ENCODE measurements at regions not wholly inside any gene's neighbourhood (a gene's known extent, or its start where the extent isn't known, plus 50 kb on each side); places are given as distances from the start of the nearest gene placed in this dataset.

DNA sequence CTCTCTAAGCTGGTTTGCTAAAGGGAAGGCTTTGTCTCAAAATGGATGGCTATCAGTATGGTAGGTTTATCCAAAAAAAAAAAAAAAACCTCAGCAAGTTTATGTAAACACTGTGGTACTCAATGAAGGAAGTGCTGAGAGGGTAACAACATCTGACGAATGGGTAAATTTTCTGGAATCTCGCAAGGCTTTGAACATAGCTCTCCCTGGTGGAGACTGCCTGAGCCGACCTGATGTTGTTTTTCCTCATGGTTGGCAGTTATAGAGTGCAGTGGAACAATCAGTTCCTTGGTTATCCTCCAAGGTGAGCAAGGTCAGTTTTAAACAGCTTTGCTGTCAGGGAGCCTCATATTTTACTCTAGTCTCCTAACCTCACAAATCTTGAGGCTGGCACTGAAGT lies 94.6 kb downstream of the ZPLD1 start:
- DNase-seq (ENCODE audit: low spot score): no peak

DNA sequence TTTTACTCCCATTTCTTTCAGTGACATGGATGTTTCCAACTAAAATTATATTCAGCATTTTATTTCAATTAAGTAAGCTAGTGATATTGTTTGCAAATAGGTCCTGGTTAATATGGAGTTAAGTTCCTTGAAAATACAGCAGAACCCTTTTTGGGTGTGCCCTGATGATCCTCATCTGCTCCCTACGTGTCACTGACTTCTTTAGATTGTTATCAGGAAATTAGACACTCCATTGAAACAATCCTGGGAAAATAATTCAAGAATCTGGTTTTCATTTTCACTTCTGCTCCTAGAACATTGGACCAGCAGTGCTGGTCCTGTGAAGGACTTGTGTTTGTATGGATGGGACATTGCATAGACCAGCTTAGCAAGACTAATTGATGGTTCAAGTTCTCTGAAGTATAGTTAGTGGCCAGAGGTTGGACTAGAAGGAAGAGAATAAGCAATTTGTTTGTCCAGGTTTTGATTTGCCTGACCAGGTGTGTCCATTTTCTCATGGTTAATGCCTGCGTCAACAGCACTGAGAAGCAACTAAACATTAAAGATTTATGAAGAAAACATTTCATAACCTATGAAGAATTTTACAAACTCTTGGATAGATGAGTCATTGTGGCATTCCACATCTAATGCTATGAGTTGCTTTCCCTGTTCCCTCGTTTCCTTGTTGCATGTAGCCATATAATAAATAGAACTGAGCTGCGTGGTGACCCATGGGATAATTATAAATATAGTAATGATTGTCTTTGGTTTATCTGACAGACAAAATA lies 95.8 kb downstream of the ZPLD1 start:
- DNase-seq (ENCODE audit: low spot score): no peak

DNA sequence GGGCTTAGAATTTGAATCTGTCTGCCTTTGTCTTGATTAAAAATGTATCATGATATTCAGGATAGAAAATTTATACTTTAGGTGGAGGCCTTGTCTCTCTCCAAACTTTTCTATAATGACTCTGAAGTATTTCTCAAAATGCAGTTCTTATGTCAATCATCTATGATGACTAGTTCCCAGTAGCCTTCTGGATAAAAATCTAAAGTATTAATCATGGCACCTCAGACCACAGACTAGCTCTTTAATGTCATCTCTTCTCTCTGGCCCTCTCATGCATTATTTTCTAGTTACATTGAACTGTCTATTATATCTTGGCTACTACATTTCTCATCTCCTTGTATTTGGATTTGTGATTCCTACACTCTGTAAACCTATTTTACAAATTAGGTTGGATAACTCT lies 96.9 kb downstream of the ZPLD1 start:
- DNase-seq (ENCODE audit: low spot score): no peak

DNA sequence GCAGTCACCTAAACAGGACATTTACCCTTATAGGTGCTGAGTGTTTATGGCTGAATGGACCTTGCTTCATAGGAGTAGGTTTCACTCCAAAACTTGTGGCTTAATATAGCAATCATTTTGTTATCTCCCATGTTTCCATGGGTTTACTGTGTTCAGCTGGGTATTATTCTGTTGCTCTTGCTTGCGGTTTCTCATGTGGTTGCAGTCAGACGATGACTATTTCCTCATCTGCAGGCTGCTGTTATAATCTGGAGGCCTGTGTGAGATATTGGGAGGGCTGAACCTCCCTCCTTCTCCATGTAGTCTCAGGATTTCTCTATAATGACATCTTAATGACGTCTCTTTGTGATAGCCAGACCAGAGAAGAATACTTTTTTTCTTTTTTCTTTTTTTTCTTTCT lies 98.1 kb downstream of the ZPLD1 start:
- DNase-seq (ENCODE audit: low spot score): no peak

DNA sequence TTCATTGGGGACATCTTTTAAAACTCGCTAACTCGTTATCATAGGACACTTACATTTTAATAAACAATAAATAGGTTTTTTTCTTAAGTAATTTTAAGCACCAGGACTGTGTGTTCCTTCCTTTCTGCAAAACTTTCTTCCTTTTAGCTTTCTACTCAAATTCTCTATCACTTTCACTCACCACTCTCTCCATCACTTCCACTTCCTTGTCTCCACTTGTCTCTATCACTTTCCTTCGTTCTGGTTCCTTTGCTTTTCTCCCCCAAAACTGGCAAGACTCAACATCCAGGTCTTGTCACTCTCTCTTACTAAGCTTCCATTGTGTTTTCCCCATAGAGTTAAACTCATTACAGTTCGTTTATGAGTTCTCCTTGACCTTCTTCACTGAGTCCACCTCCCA lies 99.0 kb downstream of the ZPLD1 start:
- no peak for DNase-seq (ENCODE audit: low spot score)

DNA sequence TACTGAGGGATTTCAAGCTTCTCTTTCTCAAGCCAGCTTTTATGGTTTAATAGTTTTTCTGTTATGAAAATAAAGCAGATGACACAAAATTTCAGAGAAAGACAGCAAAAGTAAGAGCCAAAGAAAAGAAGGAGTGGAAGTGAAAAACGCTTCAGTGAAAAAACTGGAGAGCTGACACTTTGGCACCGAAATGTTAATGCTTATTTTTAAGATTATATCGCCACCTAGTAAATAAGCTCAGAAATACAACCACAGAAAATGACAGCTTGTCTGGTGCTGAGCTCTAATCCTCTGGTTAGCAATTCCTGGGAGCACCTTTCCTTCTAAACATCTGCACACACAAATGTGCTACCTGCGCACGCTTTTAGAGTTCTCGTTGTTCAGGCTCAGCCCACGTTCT lies 101.6 kb downstream of the ZPLD1 start:
- DNase-seq (ENCODE audit: low spot score): no peak

DNA sequence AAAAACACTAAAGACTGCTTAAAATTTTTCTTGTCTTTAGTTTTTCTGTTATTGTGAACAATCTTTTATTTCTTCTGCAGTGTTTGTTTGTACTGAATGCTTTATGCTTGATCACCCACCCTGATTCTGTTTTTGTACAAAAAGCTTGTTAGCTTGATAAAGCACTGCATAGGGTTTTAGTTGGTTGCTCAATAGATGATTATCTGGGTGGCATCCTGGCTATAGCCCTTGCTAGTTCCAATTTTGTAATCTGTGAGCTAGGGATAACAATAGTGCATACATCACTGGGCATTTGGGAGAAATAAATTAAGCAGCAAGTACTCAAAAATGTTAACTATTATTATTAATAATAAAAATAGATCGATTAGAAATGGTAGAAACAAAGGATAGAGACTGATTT lies 102.3 kb downstream of the ZPLD1 start:
- DNase-seq (ENCODE audit: low spot score): no peak

DNA sequence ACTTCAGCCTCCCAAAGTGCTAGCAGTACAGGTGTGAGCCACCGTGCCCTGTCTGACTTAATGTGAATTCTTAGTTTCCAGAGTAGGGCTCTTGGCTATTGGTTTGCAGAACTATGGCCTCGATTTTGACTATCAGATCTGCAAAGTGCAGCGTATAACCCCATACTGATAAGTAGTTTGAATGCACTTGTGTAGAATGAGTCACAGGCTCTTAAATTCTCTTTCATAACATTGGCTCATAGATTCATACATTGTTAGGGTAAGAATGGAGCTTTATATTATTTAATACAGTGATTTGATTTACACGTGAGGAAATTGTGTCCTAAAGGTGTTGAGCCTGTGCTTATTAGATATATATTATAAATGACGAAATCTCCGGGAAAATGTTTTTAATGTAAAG lies 109.9 kb downstream of the ZPLD1 start:
- DNase-seq (ENCODE audit: low spot score): no peak

DNA sequence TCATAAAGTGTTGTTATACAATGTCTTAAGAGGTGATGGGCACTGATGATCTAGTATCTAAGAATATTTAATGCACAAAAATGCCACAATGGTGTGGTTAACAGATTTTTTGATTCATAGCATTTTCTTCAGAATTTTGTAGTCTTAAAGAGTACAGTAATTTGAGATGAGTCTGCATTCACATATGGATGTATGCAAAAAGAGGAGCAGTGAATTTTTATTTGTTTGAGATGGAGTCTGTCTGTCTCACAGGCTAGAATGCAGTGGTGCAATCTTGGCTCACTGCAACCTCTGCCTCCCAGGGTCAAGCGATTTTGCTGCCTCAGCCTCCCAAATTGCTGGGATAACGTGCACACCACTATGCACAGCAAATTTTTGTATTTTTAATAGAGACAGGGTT lies 110.5 kb downstream of the ZPLD1 start:
- DNase-seq (ENCODE audit: low spot score): no peak

DNA sequence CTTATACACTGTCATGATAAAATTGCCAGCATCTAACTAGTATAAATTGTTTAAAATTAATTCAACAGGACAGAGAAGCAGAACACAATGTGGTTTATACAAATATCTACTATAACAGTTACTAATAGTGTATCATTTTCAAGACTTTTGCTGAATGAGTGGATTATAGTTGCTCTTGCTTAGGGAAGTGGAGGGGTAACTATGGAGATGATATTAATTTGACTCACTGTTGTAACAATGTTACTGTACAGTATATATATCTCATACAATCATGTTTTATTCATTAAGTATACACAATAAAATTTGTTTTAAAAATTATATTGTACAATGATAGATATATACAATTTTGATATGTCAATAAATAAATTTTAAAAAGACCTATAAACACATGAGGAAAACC lies 119.1 kb downstream of the ZPLD1 start:
- DNase-seq (ENCODE audit: low spot score): no peak

DNA sequence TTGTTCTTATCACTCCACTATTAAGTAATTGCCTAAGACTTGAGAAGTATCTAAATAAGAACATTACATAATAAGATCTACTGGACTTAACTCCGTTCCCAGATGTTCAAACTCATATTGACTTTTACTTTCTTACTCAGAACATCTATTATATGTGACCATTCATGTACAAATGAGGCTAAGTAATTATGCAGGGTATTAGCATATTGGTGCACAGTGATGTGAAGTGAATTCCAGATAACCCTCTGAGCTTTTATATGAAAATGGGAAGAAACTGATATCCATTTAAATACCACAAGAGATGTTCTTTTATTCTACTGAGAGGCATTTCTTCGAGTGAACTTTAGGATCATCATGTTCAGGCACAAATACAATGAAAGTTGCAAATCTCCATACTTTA lies 135.7 kb downstream of the ZPLD1 start:
- no peak for DNase-seq (ENCODE audit: low spot score)

DNA sequence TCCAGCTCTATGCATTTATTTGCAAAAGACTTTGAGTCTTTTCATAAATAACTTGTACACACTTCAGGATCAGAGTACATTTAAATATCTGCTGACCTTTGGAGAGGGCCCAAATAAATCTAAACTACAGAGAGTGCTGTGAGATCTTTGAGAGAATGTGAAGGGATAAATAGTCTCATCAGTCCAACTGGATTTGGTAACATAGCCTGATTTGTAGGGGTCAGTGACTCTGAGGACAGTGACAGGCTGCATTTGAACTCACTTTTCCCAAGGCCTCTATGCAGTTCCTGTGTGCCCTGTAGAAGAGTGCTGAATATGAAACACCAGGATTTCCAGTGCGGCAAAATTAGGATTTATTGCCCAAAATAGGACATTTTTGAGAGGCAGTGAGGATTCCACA lies 136.2 kb downstream of the ZPLD1 start:
- no peak for DNase-seq (ENCODE audit: low spot score)

DNA sequence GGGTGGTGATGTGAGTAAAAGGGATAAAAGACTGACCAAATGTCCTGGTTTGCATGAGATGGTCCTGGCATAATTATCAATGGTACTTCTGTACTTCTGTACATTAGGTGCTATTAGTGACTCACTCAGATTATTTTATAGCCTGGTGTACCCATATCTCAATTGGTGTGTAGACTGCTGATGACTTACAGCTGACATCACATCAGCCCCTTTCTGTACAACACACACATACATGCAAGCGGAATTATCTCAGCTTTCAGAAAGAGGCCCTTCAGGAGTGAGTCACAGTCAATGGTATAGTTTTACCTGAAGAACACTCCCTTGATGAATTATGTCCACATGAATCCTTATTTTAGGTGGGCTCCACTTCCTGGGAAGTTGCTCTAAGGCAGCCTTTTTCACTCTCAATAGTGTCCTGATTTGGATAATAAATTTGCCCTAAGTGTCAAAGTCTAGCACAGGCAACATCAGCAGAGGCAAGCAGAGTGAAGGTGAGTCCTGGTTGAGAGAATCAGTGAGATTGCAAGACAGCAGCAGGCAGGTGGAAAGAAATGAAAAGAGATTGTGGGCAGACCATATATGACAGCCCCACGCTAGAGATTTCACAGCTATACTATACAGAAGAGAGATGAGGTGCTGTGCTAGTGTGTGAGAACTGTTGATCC lies 137.0 kb downstream of the ZPLD1 start:
- no peak for DNase-seq (ENCODE audit: low spot score)

DNA sequence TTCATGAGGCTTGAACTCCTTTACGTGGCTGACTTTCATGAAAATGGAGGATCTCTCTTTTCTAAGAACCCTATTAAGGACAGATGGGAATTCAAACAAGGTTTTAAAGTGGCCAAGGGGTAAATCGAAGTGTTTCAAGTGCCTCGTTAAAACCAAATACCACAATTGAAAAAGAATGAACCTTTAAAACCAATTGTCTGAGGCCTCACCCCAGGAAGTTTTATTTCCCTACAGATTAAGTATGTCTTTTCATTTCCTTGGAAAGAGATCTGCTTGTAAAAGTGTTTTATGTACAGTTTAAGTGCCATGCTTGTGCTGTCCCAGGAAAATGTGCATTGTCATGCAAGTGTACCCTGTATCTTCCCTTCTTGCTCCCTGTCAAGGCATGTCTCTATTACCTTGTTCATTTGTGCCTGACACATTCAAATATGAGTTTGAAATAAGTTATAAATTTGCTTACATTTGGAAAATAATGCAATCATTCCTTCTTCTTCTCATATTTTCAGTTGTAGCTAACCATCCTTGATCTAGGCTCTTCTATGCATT lies 138.7 kb downstream of the ZPLD1 start:
- DNase-seq (ENCODE audit: low spot score): no peak

DNA sequence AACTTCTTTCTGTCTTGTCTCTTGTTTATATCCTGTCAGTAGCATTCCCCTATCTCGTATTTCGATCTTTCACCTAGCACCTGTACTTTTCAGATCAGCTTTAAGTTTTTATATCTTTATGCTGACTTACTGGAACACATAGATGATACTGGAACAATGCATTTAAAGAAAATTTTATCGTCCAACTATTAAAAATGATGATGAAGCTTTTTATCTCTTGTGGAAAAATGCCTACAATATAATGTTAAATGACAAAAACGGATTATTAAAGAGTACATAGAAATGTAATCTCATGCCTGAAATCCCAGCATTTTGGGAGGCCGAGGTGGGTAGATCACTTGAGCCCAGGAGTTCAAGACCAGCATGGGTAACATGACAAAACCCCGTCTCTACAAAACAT lies 139.5 kb downstream of the ZPLD1 start:
- no peak for DNase-seq (ENCODE audit: low spot score)

DNA sequence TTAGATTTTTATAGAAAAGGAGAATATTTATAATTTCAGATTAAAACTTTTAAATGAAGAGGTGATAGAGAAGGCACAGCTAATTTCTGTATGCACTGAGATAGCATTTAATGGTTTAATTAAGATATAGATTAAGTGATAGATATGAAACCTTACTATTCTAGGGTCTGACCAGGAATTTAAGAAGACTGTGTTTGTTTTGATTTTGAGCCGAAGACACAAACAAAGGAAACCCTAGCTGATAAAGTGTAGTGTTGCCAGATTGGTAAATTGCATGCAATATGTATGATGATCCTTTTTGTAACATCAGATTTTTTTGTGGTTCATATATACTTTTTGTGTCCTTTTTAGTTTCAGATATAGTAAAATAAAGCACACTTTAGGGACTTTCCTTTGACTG lies 141.8 kb downstream of the ZPLD1 start:
- DNase-seq (ENCODE audit: low spot score): no peak

DNA sequence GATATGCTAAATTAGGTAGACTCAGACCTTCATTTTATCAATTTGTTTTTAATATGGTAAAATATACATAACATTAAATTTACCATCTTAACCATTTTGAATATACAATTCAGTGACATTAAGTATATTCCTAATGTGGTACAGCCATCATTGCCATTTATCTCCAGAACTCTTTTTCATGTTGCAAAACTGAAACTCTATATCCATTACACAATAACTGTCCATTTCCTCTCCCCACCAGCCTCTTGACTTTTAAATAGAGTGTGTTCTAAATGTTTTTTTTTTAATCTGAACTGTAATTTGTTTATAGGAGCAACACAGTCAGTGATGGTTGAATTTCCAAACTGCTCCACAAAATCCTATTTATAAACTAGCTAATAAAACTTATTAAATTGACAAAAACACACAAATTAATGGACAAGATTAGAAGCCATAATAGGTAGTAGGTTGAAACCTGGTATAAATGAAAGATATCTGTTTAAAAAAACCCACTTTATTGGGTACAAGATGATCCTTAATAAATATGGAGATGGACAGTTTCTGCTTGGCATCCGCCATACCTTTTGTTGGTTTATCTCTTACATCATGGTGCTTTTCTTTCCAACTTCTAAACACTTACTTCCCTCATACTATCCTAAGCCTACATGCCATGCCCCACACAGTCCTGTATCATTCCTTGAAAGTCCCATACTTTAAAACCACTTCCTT lies 142.4 kb downstream of the ZPLD1 start:
- no peak for DNase-seq (ENCODE audit: low spot score)

DNA sequence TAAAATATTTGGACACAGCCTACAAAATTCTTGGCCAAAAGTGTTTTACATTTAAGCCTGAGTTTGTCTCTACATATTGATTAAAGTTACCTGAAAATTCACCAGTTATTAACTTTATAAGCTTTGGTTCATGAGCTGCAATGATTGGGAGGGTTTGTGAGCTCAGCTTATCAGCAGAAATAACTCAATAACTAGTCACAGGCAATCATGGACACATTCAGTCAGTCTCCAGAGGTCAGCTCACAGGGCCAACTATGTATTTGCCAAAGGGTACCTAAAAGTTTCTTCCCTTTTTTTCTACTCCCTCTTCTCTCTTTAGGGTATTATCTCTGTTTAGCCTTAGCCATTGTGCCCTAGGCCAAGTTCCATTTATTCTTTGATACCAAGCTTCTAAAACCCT lies 145.9 kb downstream of the ZPLD1 start:
- no peak for DNase-seq (ENCODE audit: low spot score)

DNA sequence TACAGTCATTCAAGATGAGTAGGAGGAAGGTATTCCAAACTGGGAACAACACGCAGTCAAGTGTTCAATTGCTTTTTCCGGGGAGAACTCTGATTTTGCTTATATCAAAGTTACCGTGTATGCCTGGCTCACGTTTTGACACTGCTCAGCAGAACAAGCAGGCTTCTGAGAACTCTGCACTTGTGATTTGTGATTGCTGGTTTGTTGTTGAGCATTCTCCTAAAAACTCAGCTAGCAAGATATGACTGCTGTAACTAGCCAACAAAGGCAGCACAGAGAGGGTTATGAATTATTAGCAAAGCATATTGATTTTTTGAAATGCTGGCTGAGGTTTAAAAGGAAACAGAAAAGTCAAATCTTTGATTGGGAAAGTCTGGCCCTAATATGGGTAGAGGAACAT lies 151.7 kb downstream of the ZPLD1 start:
- DNase-seq (ENCODE audit: low spot score): no peak

DNA sequence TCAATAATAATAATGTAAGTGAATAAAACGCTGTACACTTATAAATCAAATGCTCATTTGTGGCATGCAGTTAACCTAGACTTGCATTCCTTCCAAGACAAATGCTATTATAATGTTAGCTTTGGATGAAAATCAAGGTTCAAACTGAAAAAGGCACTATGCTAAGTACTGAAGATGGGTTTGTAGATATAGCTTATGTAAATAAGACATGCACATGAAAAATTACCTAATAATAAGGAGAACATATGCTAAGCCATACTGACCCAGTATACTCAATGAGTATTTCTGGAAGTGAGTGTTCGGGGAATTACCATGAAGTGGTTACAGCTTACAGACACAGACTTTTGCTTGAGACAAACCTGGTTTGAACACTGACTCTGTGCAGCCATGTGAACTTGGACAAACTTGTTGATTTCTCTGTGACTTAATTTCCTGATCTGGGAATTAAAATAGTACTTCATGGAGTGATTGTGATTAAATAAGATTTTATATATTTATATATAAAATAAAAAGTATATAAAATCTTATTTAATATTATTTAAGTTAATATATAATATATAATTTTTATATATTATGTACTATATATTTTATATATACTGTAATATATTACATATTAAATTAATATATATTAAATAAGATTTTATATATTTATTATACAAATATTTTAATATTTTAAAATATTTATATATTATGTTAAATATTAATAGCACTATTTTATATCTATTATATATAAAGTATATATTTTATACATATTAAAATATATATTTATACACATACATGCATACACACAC lies 159.2 kb downstream of the ZPLD1 start:
- DNase-seq (ENCODE audit: low spot score): no peak

DNA sequence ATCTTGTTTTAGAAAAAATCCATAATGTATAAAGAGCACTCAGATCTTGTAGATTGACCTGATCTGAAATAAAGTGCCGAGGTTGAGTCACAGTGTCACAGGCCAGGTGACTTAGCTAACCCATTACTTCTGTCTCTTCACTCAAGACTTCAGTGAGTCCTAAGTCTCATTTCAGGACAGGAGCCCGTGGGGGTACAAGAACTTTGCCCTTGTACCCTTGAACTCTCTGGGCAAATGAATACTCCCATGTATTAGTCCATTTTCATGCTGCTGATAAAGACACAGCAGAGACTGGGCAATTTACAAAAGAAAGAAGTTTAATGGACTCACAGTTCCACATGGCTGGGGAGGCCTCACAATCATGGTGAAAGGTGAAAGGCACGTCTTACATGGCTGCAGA lies 160.2 kb downstream of the ZPLD1 start:
- no peak for DNase-seq (ENCODE audit: low spot score)

DNA sequence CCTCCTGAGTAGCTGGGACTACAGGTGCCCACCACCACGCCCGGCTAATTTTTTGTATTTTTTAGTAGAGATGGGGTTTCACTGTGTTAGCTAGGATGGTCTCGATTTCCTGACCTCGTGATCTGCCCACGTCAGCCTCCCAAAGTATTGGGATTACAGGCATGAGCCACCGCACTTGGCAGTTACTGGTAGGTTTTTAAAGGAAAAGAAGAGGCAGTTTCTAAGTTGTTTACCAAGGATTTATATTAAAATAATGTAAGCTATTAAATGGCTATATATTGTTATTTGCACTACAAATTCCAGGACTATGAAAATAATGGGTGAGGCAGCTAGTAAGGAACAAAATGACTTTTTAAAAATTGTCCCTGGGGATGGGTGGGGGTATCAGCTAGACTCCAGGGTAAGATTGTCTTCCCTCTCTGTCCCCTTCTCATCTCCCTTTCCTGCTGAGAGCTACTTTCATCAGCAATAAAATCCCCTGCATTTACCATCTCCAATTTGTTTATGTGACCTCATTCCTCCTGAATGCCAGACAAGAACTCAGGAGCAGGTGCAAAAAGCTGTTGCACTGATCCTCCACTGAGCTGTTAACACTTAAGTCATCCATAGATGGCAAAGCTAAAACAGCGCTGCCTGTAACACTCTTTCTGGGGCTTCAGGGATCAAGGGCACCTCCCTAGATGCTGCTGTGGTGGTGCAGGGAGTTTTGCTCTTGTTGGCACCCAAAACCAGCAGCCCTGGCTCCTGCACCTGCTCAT lies 165.2 kb downstream of the ZPLD1 start:
- no peak for DNase-seq (ENCODE audit: low spot score)

Measured in ecto neural progenitor cell (in vitro differentiated cells).